K562 (cell line): ENCODE measurements at regions not wholly inside any gene's neighbourhood (a gene's known extent, or its start where the extent isn't known, plus 50 kb on each side); places are given as distances from the start of the nearest gene placed in this dataset.

Experiments
- ATAC-seq: fragments of 200-7000 bp; cut with Tn5 transposase; 3 replicates; pipeline ENCODE4 v1.9.1; 2020; ENCODE audit warnings: moderate library complexity
- BruUV-seq: library from RNA; stranded (reverse); fragments of 400-500 nt; replicated peaks from 2 replicates; lab custom pipeline; 2021; lab: Mats Ljungman, UMichigan
- CTCF ChIA-PET: fragments of 300-600 bp; formaldehyde crosslinking; extraction: SDS; loops from one replicate; lab custom pipeline; 2021; ENCODE audit warnings: low intra/inter-chr PET ratio; lab: Yijun Ruan, JAX
- POLR2A ChIA-PET: fragments of 300-600, 350-650 bp; sonication (Branson Sonifier 250); formaldehyde crosslinking; extraction: SDS; loops from one replicate; lab custom pipeline; 2021; ENCODE audit warnings: antibody characterized with exemption, inconsistent platforms; lab: Yijun Ruan, JAX
- DNase-seq, 4 experiments: peaks; one replicate each; pipeline versions ENCODE4 v3.0.0 to v3.0.0-alpha.2; 2011 to 2018; ENCODE audit warnings: low spot score in 3 of 4, mixed read lengths in 3 of 4; ENCODE audit errors: extremely low read depth in 1 of 4
- FAIRE-seq: peaks from 2 replicates; lab custom pipeline; 2011; peaks lifted over from hg19 to GRCh38; lab: Jason Lieb, UNC
- H2AFZ ChIP-seq: 2 replicates; pipeline ENCODE4 v1.6.0; 2011; ENCODE audit warnings: low read depth, low read length, control low read depth, inconsistent platforms
- H3K27ac ChIP-seq: fragments of 200-600 bp; 3 replicates; pipeline ENCODE4 v1.8.0; 2011; ENCODE audit warnings: low read depth, mild to moderate bottlenecking, control low read depth, inconsistent platforms, low read length, moderate library complexity, mixed read lengths; ENCODE audit errors: extremely low read depth
- H3K27me3 ChIP-seq, 2 experiments: fragments of 300-600 bp in 1 of 2; 2 replicates in 1 of 2; 3 replicates in 1 of 2; pipeline versions ENCODE4 v1.6.0 to v1.8.0; 2011; ENCODE audit warnings: inconsistent platforms in 2 of 2, low read length in 2 of 2, mild to moderate bottlenecking in 1 of 2, mixed read lengths in 1 of 2, moderate library complexity in 1 of 2; ENCODE audit not compliant: control insufficient read depth in 2 of 2, insufficient read depth in 2 of 2
- H3K36me3 ChIP-seq: fragments of 300-600 bp; 3 replicates; pipeline ENCODE4 v1.8.0; 2011; ENCODE audit warnings: mild to moderate bottlenecking, low read length, inconsistent platforms; ENCODE audit not compliant: control insufficient read depth, insufficient read depth
- H3K4me1 ChIP-seq, 2 experiments: fragments of 200-600 bp in 1 of 2; replicated peaks in 1 of 2; 2 replicates in 1 of 2; 3 replicates in 1 of 2; pipeline versions ENCODE4 v1.5.1 to v1.8.0; 2011; ENCODE audit warnings: inconsistent platforms in 2 of 2, low read length in 2 of 2, mild to moderate bottlenecking in 1 of 2, mixed read lengths in 1 of 2, moderate library complexity in 1 of 2; ENCODE audit not compliant: control insufficient read depth in 2 of 2, insufficient read depth in 2 of 2
- H3K4me2 ChIP-seq: 2 replicates; pipeline ENCODE4 v1.6.1; 2011; ENCODE audit warnings: low read length, control low read depth, inconsistent platforms, mixed read lengths; ENCODE audit not compliant: insufficient read depth
- H3K4me3 ChIP-seq: fragments of 200-600 bp; sonication (generic), shearing (Covaris generic); 2 replicates; pipeline ENCODE4 v1.5.1; 2016; ENCODE audit warnings: control low read depth, inconsistent platforms
- H3K79me2 ChIP-seq: fragments of 200-600 bp; 3 replicates; pipeline ENCODE4 v1.8.0; 2011; ENCODE audit warnings: low read length, inconsistent platforms; ENCODE audit not compliant: control insufficient read depth, insufficient read depth
- H3K9ac ChIP-seq, 2 experiments: 2 replicates each; pipeline versions ENCODE4 v1.6.0 to v1.6.1; 2011; ENCODE audit warnings: low read depth in 2 of 2, low read length in 2 of 2, control low read depth in 1 of 2, inconsistent platforms in 1 of 2, mild to moderate bottlenecking in 1 of 2, mixed read lengths in 1 of 2; ENCODE audit not compliant: insufficient read depth in 1 of 2
- H3K9me1 ChIP-seq: one replicate; pipeline ENCODE4 v1.6.0; 2011; ENCODE audit warnings: inconsistent platforms, mild to moderate bottlenecking, low read length, moderate library complexity; ENCODE audit not compliant: control insufficient read depth, insufficient read depth
- H3K9me3 ChIP-seq: replicated peaks from 2 replicates; pipeline ENCODE4 v1.5.1; 2011; ENCODE audit warnings: low read depth, low read length, inconsistent platforms; ENCODE audit not compliant: control insufficient read depth, insufficient read depth
- H4K20me1 ChIP-seq: replicated peaks from 2 replicates; pipeline ENCODE4 v1.6.1; 2011; ENCODE audit warnings: low read length, inconsistent platforms, mixed read lengths; ENCODE audit not compliant: control insufficient read depth, insufficient read depth
- ARID2 ChIP-seq: fragments of 450-650 bp; IDR thresholded peaks from 2 replicates; pipeline ENCODE4 v1.6.1; 2017; ENCODE audit warnings: antibody characterized with exemption, mild to moderate bottlenecking
- ATF7 ChIP-seq: fragments of 450-650 bp; IDR thresholded peaks from 2 replicates; pipeline ENCODE4 v1.7.1; 2014; ENCODE audit warnings: mild to moderate bottlenecking, moderate library complexity
- DIDO1 ChIP-seq: fragments of 450-650 bp; IDR thresholded peaks from 2 replicates; pipeline ENCODE4 v1.6.1; 2016; ENCODE audit warnings: low read depth, missing biosample characterization, missing genetic modification characterization
- E2F6 ChIP-seq, 2 experiments: IDR thresholded peaks; 2 replicates each; pipeline ENCODE4 v1.6.1; 2011; ENCODE audit warnings: borderline replicate concordance in 1 of 2, control low read depth in 1 of 2, low read depth in 1 of 2, low read length in 1 of 2, mild to moderate bottlenecking in 1 of 2, mixed read lengths in 1 of 2, moderate library complexity in 1 of 2; ENCODE audit not compliant: insufficient read depth in 1 of 2, insufficient read length in 1 of 2, poor library complexity in 1 of 2, severe bottlenecking in 1 of 2; ENCODE audit errors: extremely low read depth in 1 of 2
- ELF4 ChIP-seq: fragments of 450-650 bp; formaldehyde crosslinking; IDR thresholded peaks from 2 replicates; pipeline ENCODE4 v1.4.0; 2022; ENCODE audit warnings: missing genetic modification characterization
- MAFF ChIP-seq: IDR thresholded peaks from 2 replicates; pipeline ENCODE4 v1.6.1; 2012; ENCODE audit warnings: low read length, improper control_type of control experiment
- MLX ChIP-seq, 2 experiments: fragments of 450-650 bp in 1 of 2; sonication (generic) in 1 of 2; formaldehyde crosslinking; conservative IDR thresholded peaks; 2 replicates each; pipeline versions ENCODE4 v1.4.0 to v1.8.1; 2020 to 2022; ENCODE audit warnings: mild to moderate bottlenecking in 1 of 2, missing genetic modification reagents in 1 of 2
- MYBL2 ChIP-seq, 2 experiments: fragments of 450-650 bp in 1 of 2; sonication (generic) in 1 of 2; formaldehyde crosslinking in 1 of 2; IDR thresholded peaks; 2 replicates each; pipeline versions ENCODE4 v1.6.1 to v1.8.1; 2017 to 2022; ENCODE audit warnings: borderline replicate concordance in 1 of 2, inconsistent platforms in 1 of 2, low read depth in 1 of 2, mild to moderate bottlenecking in 1 of 2, missing genetic modification reagents in 1 of 2, moderate library complexity in 1 of 2
- MYC ChIP-seq, 2 experiments: fragments of 250-450 bp in 1 of 2; sonication (Bioruptor Pico) in 1 of 2; IDR thresholded peaks; 2 replicates each; pipeline versions ENCODE4 v1.5.1 to v1.6.1; 2012 to 2021; ENCODE audit warnings: low read depth in 2 of 2, borderline replicate concordance in 1 of 2, improper control_type of control experiment in 1 of 2, low read length in 1 of 2, mild to moderate bottlenecking in 1 of 2, moderate library complexity in 1 of 2
- RBM15 ChIP-seq: fragments of 200-400 bp; formaldehyde crosslinking; IDR thresholded peaks from 2 replicates; pipeline ENCODE4 v1.6.1; 2018; ENCODE audit warnings: mild to moderate bottlenecking, low read length, moderate library complexity; ENCODE audit not compliant: insufficient read depth
- STAG1 ChIP-seq: sonication (generic); formaldehyde crosslinking; IDR thresholded peaks from 2 replicates; pipeline ENCODE4 v1.5.0; 2020; ENCODE audit warnings: missing genetic modification reagents, borderline replicate concordance
- TAF7 ChIP-seq: fragments of 450-650 bp; IDR thresholded peaks from 2 replicates; pipeline ENCODE4 v1.6.1; 2016; ENCODE audit warnings: missing genetic modification characterization, missing compliant biosample characterization
- TFAM ChIP-seq: fragments of 250-450 bp; sonication (Bioruptor Pico); conservative IDR thresholded peaks from 2 replicates; pipeline ENCODE4 v1.5.0; 2021; ENCODE audit warnings: mild to moderate bottlenecking, moderate library complexity
- ZFPM2 ChIP-seq: fragments of 250-450 bp; sonication (Bioruptor Pico); IDR thresholded peaks from 2 replicates; pipeline ENCODE4 v1.5.1; 2022; ENCODE audit warnings: mild to moderate bottlenecking
- ZNF644 ChIP-seq: fragments of 200-800 bp; sonication (Bioruptor generic); IDR thresholded peaks from 2 replicates; pipeline ENCODE4 v1.6.1; 2016; ENCODE audit warnings: low read depth, missing genetic modification characterization, missing compliant biosample characterization
- ZNF696 ChIP-seq: fragments of 250-450 bp; sonication (Bioruptor Pico); conservative IDR thresholded peaks from 2 replicates; pipeline ENCODE4 v1.4.0; 2020; ENCODE audit warnings: mild to moderate bottlenecking, moderate library complexity
- WGBS: fragments of 100-300 bp; shearing (Covaris generic); methylation state at CpG from one replicate; pipeline ENCODE4 v1.1.6; 2016; ENCODE audit warnings: low coverage, mixed read lengths; ENCODE audit not compliant: insufficient coverage; ENCODE audit errors: missing lambda C conversion rate; 5-methylcytosine and 5-hydroxymethylcytosine counted together
- in situ Hi-C: fragments of 300-500 bp; cut with MboI; formaldehyde crosslinking; loops from 4 replicates; pipeline ENCODE4 v1.15.0; 2018; ENCODE audit warnings: inconsistent platforms, mixed read lengths
- intact Hi-C: fragments of 100-400 bp; cut with micrococcal nuclease; formaldehyde crosslinking; loops from 2 replicates; pipeline ENCODE4 v1.14.2; 2022

- no peak for ATAC-seq
- BruUV-seq = no TSS peak
Measured at GRCh38 chr6:97913721-97914120, 630.7 kb upstream of the MMS22L start.

More at GRCh38 chr6:97913721-97914120, 630.7 kb upstream of the MMS22L start:
- Histone ChIP-seq H3K4me1 (no peaks in the 10 kb centered on the region), H3K36me3 (no peaks in the 10 kb centered on the region), H3K4me3 (no peak overlapping the region), H3K9me1 (no peaks in the 10 kb centered on the region), H3K27me3 (no peaks in the 10 kb centered on the region), H3K4me2 (no peak overlapping the region), H3K9ac (no peak overlapping the region), H3K9me3 (no peaks in the 10 kb centered on the region), H3K79me2 (no peaks in the 10 kb centered on the region)
- DNase-seq (no peak), FAIRE-seq (no peak)
- in situ Hi-C loops = no loop called here
- ChIA-PET POLR2A (no interaction called here), CTCF (no interaction called here)
- intact Hi-C loops = no loop called here
- WGBS = 0% methylated on average over 1 of the region's 1 CpG
- no peak for TF ChIP-seq ZNF644 (tag)
- TF ChIP-seq MYC (IDR thresholded peaks at IDR 0.05; ENCODE audit: low read depth, low read length) = no peak
- no peak for TF ChIP-seq MYC (CRISPR knock-in tag; IDR thresholded peaks at IDR 0.05; ENCODE audit: borderline replicate concordance, low read depth)
- TF ChIP-seq RBM15 = no peak
- no peak for TF ChIP-seq ATF7
- TF ChIP-seq MYBL2 (IDR thresholded peaks at IDR 0.05; ENCODE audit: low read depth) = no peak
- no peak for TF ChIP-seq MYBL2 (CRISPR knock-in tag; IDR thresholded peaks at IDR 0.05; ENCODE audit: borderline replicate concordance)
- TF ChIP-seq DIDO1 = no peak
- TF ChIP-seq TAF7 (tag) = no peak
- TF ChIP-seq ZNF696 (CRISPR knock-in tag) = no peak
- no peak for TF ChIP-seq TFAM (CRISPR knock-in tag)
- no peak for TF ChIP-seq E2F6 (IDR thresholded peaks at IDR 0.05; ENCODE audit: borderline replicate concordance in 1 of 2, extremely low read depth in 1 of 2, insufficient read depth in 1 of 2, insufficient read length in 1 of 2, low read depth in 1 of 2, low read length in 1 of 2, poor library complexity in 1 of 2, severe bottlenecking in 1 of 2)
- no peak for TF ChIP-seq ZFPM2 (CRISPR knock-in tag)
- TF ChIP-seq ARID2 = no peak
- TF ChIP-seq STAG1 (CRISPR knock-in tag) = no peak
- TF ChIP-seq ELF4 (CRISPR knock-in tag) = no peak
- no peak for TF ChIP-seq MLX (CRISPR knock-in tag; conservative IDR thresholded peaks at IDR 0.05)
- no peak for TF ChIP-seq MAFF
- TF ChIP-seq, all 486 proteins: peak for 0
- Histone ChIP-seq H4K20me1 (no peaks in the 10 kb centered on the region), H2AFZ (no peak overlapping the region), H3K27ac (no peak overlapping the region)
